Tibial artery (tissue), 4 donors: ENCODE measurements at regions not wholly inside any gene's neighbourhood (a gene's known extent, or its start where the extent isn't known, plus 50 kb on each side); places are given as distances from the start of the nearest gene placed in this dataset.
"Not testable (repeated sequence)": the region's sequence is repeated elsewhere in the genome, so short reads cannot be mapped to it uniquely, and the experiment has no call there.

Experiments
- DNase-seq, 2 donors: peaks; one replicate each; pipeline ENCODE4 v3.0.0-alpha.2; 2019
- H3K27ac ChIP-seq, 2 donors: fragments of 200-600 bp; sonication (generic) in 1 of 2; 1 replicate in 1 of 2; 2 replicates in 1 of 2; pipeline ENCODE4 v1.5.1; 2018 to 2019; ENCODE audit warnings: mild to moderate bottlenecking in 1 of 2
- H3K27me3 ChIP-seq, 2 donors: fragments of 200-600 bp; sonication (generic) in 1 of 2; one replicate each; pipeline versions ENCODE4 v1.5.1 to v1.6.0; 2016 to 2019
- H3K36me3 ChIP-seq, 3 donors: fragments of 200-600 bp; sonication (generic) in 2 of 3; one replicate each; pipeline ENCODE4 v1.5.1; 2016 to 2019; ENCODE audit warnings: mild to moderate bottlenecking in 2 of 3
- H3K4me1 ChIP-seq, 4 donors: fragments of 200-600 bp; sonication (generic) in 2 of 4; 1 replicate in 3 of 4; 2 replicates in 1 of 4; pipeline ENCODE4 v1.5.1; 2016 to 2019
- H3K4me3 ChIP-seq, 2 donors: fragments of 200-600 bp; sonication (generic) in 1 of 2; 1 replicate in 1 of 2; 2 replicates in 1 of 2; pipeline ENCODE4 v1.5.1; 2018 to 2019; ENCODE audit warnings: mild to moderate bottlenecking in 2 of 2
- H3K9me3 ChIP-seq, 3 donors: fragments of 200-600 bp; sonication (generic) in 1 of 3; one replicate each; pipeline ENCODE4 v1.5.1; 2016 to 2019
- intact Hi-C: fragments of 100-400 bp; cut with DNase I; formaldehyde crosslinking; loops from one replicate; pipeline ENCODE4 v1.15.0; 2023; ENCODE audit warnings: low total_unique reads
- TF ChIP-seq, protein P1 (sequence below), 2 experiments: fragments of 200-600 bp in 1 of 2; fragments of 450-650 bp in 1 of 2; IDR thresholded peaks; one replicate each; pipeline ENCODE4 v1.5.1; 2017 to 2019; ENCODE audit warnings: antibody characterized with exemption in 2 of 2, mild to moderate bottlenecking in 1 of 2, moderate library complexity in 1 of 2

DNA sequence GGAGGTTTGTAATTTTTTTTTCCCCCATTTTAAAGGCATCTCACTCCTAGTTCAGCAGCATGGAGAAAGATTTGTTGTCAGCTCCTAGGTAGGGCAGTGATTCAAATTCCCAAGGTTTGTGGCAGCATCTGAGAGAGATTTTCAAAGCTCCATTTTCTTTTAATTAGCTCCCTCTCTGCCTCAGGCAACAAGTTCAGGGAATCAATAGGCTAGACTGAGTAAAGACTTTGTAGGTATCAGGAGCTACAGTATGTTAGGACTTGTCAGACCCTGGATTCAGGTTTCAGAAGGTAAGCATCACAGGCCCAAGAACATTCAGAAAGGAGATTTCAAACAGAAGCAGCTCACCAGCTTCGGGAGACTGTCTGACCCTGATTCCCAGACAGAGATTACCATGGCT is 273.3 kb upstream of the ERBB4 start:
- no peak overlapping the region for H3K27ac ChIP-seq
- intact Hi-C loops, result no loop called here
- DNase-seq, result no peak
- no peaks in the 10 kb centered on the region for H3K9me3 ChIP-seq
- no peaks in the 10 kb centered on the region for H3K4me1 ChIP-seq
- H3K4me3 ChIP-seq, result no peak overlapping the region
- TF ChIP-seq, protein P1, sequence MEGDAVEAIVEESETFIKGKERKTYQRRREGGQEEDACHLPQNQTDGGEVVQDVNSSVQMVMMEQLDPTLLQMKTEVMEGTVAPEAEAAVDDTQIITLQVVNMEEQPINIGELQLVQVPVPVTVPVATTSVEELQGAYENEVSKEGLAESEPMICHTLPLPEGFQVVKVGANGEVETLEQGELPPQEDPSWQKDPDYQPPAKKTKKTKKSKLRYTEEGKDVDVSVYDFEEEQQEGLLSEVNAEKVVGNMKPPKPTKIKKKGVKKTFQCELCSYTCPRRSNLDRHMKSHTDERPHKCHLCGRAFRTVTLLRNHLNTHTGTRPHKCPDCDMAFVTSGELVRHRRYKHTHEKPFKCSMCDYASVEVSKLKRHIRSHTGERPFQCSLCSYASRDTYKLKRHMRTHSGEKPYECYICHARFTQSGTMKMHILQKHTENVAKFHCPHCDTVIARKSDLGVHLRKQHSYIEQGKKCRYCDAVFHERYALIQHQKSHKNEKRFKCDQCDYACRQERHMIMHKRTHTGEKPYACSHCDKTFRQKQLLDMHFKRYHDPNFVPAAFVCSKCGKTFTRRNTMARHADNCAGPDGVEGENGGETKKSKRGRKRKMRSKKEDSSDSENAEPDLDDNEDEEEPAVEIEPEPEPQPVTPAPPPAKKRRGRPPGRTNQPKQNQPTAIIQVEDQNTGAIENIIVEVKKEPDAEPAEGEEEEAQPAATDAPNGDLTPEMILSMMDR (IDR thresholded peaks at IDR 0.05), result no peak
- no peaks in the 10 kb centered on the region for H3K27me3 ChIP-seq
- H3K36me3 ChIP-seq, result no peaks in the 10 kb centered on the region

DNA sequence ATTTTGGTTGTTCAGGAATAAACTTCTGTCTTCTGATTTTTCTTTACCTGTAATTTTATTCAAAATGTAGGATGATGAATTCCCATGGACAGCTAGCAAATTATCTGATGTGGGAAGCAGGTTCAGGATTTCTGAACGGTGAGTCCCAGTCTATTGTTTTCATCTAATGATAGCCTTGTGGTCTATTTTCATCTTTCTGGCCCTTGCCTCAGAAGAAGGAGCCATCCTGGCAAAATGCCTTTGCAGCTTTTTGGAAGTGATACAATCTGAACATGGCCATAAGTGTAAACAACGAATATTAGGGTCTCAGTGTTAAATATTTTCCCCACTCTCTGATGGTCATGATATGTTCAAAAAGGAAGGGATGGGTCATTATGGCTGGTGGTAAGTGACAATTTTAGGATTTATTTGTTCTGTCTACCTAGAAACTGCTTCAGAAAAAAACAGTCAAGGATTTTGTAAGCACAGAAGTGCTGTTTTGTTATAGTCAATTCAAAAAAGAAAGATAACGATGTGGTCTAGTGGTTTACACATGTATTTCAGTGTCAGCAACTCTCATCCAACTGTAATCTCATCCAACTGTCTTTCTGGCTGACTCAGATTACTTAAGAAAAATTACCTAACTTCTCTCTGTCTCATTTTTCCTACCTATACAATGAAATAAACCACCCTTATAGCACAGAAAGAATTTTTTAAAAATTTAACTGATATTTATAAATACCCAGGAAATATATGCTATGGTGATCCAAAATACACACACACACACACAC is 272.6 kb upstream of the ERBB4 start:
- no peak overlapping the region for H3K4me3 ChIP-seq
- TF ChIP-seq, protein P1 (IDR thresholded peaks at IDR 0.05), result no peak
- intact Hi-C loops, result no loop called here
- no peaks in the 10 kb centered on the region for H3K27me3 ChIP-seq
- H3K27ac ChIP-seq, result no peak overlapping the region
- no peaks in the 10 kb centered on the region for H3K9me3 ChIP-seq
- H3K4me1 ChIP-seq, result no peaks in the 10 kb centered on the region
- H3K36me3 ChIP-seq, result no peaks in the 10 kb centered on the region
- DNase-seq, result no peak

DNA sequence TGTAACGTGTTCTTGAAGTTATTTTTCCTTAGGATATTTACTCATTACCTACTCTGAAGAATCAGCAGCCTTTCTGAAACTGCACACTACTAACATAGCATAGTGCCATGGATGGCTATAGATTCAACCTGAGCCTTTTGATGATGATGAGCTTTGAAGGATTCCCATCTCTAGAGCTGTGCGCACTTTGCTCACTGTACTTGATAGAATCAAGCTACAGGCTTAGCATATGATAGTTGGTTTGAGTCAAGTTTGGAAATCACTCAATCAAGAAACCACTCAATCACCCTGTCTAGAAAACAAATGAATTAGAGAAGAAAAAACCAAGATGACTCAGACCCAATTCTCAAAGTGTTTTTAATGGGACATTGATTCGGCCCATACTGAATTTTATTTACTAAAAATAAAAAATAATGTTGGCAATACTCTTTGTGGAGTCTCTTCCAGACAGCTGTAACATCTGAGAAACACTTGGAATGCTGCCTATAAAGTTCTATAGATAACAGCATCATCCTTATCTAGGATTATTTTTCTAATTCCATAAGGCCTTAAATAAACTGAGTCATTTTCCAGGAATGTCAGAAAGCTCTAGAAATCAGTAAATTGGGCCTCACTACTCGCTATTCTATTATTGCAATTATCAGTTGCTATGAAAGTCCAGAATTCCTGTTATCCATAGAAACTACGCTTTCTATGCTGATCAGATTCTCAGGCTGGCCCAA is 259.0 kb upstream of the ERBB4 start:
- no peak overlapping the region for H3K27ac ChIP-seq
- no peaks in the 10 kb centered on the region for H3K9me3 ChIP-seq
- TF ChIP-seq, protein P1 (IDR thresholded peaks at IDR 0.05), result no peak
- peaks cover 0 to 8% (median 0%) of the 10 kb centered on the region in 4 donors for H3K4me1 ChIP-seq
- intact Hi-C loops, result no loop called here
- no peaks in the 10 kb centered on the region for H3K27me3 ChIP-seq
- no peaks in the 10 kb centered on the region for H3K36me3 ChIP-seq
- H3K4me3 ChIP-seq, result no peak overlapping the region
- DNase-seq, result no peak

DNA sequence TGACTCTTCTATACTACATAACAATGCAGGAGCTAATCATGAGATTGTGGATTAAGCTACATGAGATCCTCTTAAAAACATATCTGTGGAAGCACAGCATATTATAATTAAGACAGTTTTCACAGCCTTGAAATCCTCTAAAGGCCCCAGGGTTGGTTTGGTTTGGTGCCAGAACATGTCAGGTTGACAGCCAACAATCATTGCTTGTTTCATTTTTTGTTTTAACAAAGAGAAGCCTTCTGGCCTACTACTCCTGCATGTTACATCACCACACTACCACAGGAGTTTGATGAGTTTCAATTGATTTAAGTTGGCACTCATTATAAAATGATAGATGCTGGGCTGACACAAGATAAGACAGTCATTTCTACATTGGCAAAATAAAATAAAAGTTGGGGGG is 255.9 kb upstream of the ERBB4 start:
- Histone ChIP-seq H3K9me3 (no peaks in the 10 kb centered on the region), H3K4me3 (no peak overlapping the region), H3K4me1 (peaks cover 0 to 8% (median 0%) of the 10 kb centered on the region in 4 donors), H3K27ac (no peak overlapping the region), H3K27me3 (no peaks in the 10 kb centered on the region), H3K36me3 (no peaks in the 10 kb centered on the region)
- intact Hi-C loops, result no loop called here
- DNase-seq, result no peak
- TF ChIP-seq, protein P1 (IDR thresholded peaks at IDR 0.05), result no peak

DNA sequence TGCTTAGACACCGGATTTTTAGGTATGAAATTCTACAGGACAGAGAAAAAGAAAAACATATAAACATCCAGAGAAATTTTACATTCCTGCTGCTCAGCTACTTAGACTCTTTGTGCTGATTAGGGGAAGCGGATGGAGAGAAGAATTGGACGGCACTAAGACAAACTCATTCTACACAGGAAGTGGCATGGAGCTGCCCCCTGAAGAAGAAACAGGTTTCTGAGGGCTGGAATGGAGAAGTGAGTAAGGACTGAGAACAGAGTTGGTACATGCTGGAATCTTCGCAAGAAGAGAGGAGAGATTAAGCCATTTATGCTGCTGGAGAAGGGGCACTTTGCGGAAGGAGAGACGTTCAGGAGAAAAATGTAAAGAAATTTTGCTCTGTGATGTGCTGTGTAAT is 253.0 kb upstream of the ERBB4 start:
- no peaks in the 10 kb centered on the region for H3K36me3 ChIP-seq
- no peaks in the 10 kb centered on the region for H3K4me1 ChIP-seq
- H3K9me3 ChIP-seq, result no peaks in the 10 kb centered on the region
- H3K27ac ChIP-seq, result no peak overlapping the region
- intact Hi-C loops, result no loop called here
- no peak overlapping the region for H3K4me3 ChIP-seq
- H3K27me3 ChIP-seq, result no peaks in the 10 kb centered on the region
- TF ChIP-seq, protein P1 (IDR thresholded peaks at IDR 0.05), result no peak
- no peak for DNase-seq

DNA sequence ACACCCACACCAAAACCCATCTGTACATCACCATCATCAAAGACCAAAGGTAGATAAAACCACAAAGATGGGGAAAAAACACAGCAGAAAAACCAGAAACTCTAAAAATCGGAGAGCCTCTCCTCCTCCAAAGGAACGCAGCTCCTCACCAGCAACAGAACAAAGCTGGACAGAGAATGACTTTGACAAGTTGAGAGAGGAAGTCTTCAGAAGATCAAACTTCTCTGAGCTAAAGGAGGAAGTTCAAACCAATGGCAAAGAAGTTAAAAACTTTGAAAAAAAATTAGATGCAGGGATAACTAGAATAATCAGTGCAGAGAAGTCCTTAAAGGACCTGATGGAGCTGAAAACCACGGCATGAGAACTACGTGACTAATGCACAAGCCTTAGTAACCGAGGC is 247.5 kb upstream of the ERBB4 start:
- DNase-seq, intact Hi-C loops, H3K36me3 ChIP-seq, H3K4me3 ChIP-seq, H3K27me3 ChIP-seq, H3K4me1 ChIP-seq, H3K27ac ChIP-seq: not testable (repeated sequence)
- peaks cover 0 to 15% (median 6%) of the 10 kb centered on the region in 3 donors for H3K9me3 ChIP-seq
